LNCaP clone FGC (cell line): ENCODE measurements at regions not wholly inside any gene's neighbourhood (a gene's known extent, or its start where the extent isn't known, plus 50 kb on each side); places are given as distances from the start of the nearest gene placed in this dataset.

Experiments used
- DNase-seq: peaks from one replicate; pipeline ENCODE4 v3.0.0-alpha.2; 2011; ENCODE audit warnings: low read depth
- H3K4me3 ChIP-seq: 2 replicates; pipeline ENCODE4 v1.5.1; 2011; ENCODE audit warnings: mild to moderate bottlenecking, low read depth, low read length, control low read depth
- TF ChIP-seq, protein P1 (sequence below): IDR thresholded peaks from 2 replicates; pipeline ENCODE4 v1.5.1; 2012; ENCODE audit warnings: mild to moderate bottlenecking; ENCODE audit not compliant: control insufficient read depth, insufficient read depth; ENCODE audit errors: extremely low read depth

DNA sequence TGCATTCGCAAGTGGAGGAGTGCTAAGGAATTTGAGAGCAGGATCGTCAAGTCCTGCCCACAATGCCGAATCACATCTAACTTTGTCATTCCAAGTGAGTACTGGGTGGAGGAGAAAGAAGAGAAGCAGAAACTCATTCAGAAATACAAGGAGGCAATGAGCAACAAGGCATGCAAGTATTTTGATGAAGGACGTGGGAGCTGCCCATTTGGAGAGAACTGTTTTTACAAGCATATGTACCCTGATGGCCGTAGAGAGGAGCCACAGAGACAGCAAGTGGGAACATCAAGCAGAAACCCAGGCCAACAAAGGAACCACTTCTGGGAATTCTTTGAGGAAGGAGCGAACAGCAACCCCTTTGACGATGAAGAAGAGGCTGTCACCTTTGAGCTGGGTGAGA lies 100.2 kb upstream of the MED14 start:
- H3K4me3 ChIP-seq = no peak overlapping the region
- TF ChIP-seq, protein P1, sequence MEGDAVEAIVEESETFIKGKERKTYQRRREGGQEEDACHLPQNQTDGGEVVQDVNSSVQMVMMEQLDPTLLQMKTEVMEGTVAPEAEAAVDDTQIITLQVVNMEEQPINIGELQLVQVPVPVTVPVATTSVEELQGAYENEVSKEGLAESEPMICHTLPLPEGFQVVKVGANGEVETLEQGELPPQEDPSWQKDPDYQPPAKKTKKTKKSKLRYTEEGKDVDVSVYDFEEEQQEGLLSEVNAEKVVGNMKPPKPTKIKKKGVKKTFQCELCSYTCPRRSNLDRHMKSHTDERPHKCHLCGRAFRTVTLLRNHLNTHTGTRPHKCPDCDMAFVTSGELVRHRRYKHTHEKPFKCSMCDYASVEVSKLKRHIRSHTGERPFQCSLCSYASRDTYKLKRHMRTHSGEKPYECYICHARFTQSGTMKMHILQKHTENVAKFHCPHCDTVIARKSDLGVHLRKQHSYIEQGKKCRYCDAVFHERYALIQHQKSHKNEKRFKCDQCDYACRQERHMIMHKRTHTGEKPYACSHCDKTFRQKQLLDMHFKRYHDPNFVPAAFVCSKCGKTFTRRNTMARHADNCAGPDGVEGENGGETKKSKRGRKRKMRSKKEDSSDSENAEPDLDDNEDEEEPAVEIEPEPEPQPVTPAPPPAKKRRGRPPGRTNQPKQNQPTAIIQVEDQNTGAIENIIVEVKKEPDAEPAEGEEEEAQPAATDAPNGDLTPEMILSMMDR = no peak
- DNase-seq = no peak

DNA sequence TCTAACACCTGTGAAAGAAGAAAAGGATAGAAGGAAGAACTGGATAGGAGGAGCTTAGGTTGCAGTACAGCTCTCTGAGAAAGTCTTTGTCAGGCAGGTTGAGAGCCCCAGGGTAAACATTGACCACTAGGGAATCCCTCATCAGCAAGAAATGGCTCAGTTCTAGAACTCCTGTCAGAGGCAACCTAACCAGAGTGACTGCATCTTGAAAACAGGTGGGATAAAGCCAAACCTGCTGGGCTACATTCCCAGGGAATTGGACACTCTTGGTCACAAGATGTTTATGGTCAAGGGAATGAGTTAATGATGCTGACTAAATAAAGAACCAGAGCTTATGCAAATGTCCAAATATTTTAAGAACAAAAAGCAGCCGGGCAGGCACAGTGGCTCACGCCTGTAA lies 108.3 kb upstream of the MED14 start:
- no peak overlapping the region for H3K4me3 ChIP-seq
- no peak for DNase-seq
- TF ChIP-seq, protein P1 = no peak

DNA sequence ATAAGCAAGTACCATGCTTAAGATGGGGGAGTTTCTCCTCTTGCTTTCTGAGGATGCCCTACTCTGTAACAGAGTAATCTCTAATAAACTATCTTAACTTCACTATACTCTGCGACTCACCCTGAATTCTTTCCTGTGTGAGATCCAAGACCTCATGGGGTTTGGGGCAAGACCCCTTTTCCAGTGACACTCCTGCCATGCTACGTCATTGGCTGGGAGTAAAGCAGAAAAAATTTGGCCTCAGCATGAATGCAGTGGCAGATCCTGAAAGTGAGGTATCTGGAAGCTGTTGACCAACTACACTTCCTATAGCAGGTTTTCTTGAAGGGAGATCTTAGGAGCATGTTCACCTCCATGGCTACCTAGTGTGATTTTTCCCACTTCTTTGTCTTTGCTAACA lies 109.1 kb upstream of the MED14 start:
- no peak for DNase-seq
- TF ChIP-seq, protein P1 = no peak
- no peak overlapping the region for H3K4me3 ChIP-seq

DNA sequence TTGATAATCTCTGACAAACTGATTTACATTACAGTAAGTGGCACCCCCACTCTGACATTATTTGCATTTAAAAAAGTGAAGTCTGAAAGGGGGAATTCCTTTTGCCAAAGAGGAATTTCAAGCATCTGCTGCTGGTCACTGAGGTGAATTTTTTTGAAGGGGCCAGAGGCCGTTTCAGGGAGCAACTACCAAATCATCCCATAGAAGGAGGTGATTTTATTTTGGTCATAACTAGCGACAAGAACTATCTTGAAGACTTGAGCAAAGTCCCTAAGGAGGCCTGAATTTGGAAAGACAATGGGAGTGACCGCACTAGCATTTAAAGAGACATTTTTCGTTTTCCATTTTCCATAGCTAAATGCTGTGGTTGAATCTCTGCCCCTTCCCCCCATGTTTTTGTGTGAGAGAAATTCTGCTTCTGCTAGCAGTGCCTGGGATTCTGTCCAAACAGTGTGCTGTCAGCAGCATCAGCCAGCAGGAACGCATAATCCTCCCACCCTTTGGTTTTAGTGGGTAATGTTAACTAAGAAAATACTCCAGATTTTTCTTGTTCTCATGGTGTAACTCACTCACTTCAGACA lies 110.1 kb upstream of the MED14 start:
- TF ChIP-seq, protein P1 = no peak
- no peak for DNase-seq
- H3K4me3 ChIP-seq = no peak overlapping the region

DNA sequence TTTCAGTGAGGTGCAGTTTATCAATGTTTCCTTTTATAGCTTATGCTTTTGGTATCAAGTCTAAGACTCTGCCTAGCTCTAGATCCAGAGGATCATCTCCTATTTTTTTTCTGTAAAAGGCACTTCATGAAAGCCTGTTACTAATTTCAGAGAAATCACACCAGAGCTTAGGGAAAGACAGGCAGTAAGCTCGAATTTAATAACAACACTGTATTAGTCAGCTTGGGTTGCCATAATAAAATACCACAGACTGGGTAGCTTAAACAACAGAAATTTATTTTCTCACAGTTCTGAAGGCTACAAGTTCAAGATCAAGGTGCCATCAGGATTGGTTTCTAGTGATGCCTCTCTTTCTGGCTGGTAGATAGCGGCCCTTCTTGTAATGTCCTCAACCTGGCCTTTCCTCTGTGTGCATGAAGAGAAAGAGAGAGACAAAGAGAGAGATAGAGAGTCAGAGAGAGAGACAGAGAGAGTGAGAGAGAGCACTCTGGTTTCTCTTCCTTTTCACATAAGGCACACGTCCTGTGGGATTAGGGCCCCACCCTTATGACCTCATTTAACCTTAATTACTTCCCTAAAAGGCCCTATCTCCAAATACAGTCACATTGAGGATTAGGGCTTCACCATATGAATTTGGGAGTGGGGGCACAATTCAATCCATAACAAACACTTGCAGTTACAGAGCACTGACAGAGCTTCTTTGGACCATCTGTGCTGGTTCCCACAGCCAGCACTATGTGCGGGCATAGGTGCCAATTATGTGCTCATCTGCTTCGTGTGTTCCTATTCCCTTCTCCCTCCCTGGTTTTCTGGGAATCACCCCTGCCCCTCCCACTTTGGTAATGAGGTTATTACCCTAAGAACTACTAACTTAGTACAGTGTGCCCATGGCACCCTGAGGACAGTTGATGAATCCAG lies 114.8 kb upstream of the MED14 start:
- TF ChIP-seq, protein P1 = no peak
- no peak for DNase-seq
- H3K4me3 ChIP-seq = no peak overlapping the region

DNA sequence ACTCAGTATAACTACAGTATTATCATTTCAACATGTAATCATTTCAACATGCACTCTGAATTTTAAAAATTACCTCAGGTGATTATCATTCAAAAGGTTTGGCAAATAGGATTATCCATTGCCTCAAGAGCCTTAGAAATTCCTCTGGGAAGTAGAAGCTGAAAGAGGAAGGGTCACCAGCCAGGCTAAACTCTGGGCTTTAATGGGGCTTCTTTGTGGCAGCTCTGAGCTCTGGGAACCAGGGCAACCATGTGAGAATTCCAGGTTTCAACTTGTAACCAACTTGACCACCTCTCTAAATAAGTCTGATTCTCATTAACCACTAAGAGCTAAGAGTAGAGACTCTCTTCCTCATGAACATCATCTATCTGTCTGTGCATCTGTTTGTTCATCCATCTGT lies 117.2 kb upstream of the MED14 start:
- DNase-seq = no peak
- TF ChIP-seq, protein P1 = no peak
- H3K4me3 ChIP-seq = no peak overlapping the region
